HepG2 (cell line): ENCODE measurements at regions not wholly inside any gene's neighbourhood (a gene's known extent, or its start where the extent isn't known, plus 50 kb on each side); places are given as distances from the start of the nearest gene placed in this dataset.

Experiments
- ATAC-seq: fragments of 200-7000 bp; cut with Tn5 transposase; 3 replicates; pipeline ENCODE4 v1.9.1; 2020; ENCODE audit warnings: mild to moderate bottlenecking, moderate library complexity
- BruUV-seq: library from RNA; stranded (reverse); fragments of 400-500 nt; replicated peaks from 2 replicates; lab custom pipeline; 2021; lab: Mats Ljungman, UMichigan
- CTCF ChIA-PET: fragments of 300-600 bp; formaldehyde crosslinking; extraction: SDS; loops from one replicate; lab custom pipeline; 2021; ENCODE audit warnings: low total read pairs, inconsistent platforms, low intra/inter-chr PET ratio; lab: Yijun Ruan, JAX
- POLR2A ChIA-PET: fragments of 350-600 bp; sonication (Branson Sonifier 250); formaldehyde crosslinking; loops from one replicate; lab custom pipeline; 2020; ENCODE audit warnings: antibody characterized with exemption, inconsistent platforms; lab: Yijun Ruan, JAX
- DNase-seq: peaks from one replicate; pipeline ENCODE4 v3.0.0-alpha.2; 2015; ENCODE audit warnings: low spot score
- FAIRE-seq: peaks from 3 replicates; lab custom pipeline; 2011; peaks lifted over from hg19 to GRCh38; lab: Jason Lieb, UNC
- H2AFZ ChIP-seq: one replicate; pipeline ENCODE4 v1.6.1; 2011; ENCODE audit warnings: low read length, inconsistent platforms
- H3K27ac ChIP-seq: fragments of 300-600 bp; 3 replicates; pipeline ENCODE4 v1.8.0; 2011; ENCODE audit warnings: mixed run types, mild to moderate bottlenecking, mixed read lengths, low read length, inconsistent platforms; ENCODE audit not compliant: insufficient read depth; ENCODE audit errors: extremely low read length
- H3K27me3 ChIP-seq, 2 experiments: fragments of 200-600 bp in 1 of 2; 2 replicates in 1 of 2; 3 replicates in 1 of 2; pipeline versions ENCODE4 v1.6.0 to v1.8.0; 2011; ENCODE audit warnings: low read length in 2 of 2, mild to moderate bottlenecking in 2 of 2, moderate library complexity in 2 of 2, inconsistent platforms in 1 of 2; ENCODE audit not compliant: insufficient read depth in 2 of 2, control insufficient read depth in 1 of 2
- H3K36me3 ChIP-seq, 2 experiments: fragments of 200-600 bp in 1 of 2; replicated peaks in 1 of 2; 2 replicates in 1 of 2; 3 replicates in 1 of 2; pipeline versions ENCODE4 v1.5.1 to v1.8.0; 2011; ENCODE audit warnings: low read length in 2 of 2, inconsistent platforms in 1 of 2; ENCODE audit not compliant: insufficient read depth in 2 of 2, control insufficient read depth in 1 of 2
- H3K4me1 ChIP-seq: 2 replicates; pipeline ENCODE4 v1.5.1; 2012; ENCODE audit warnings: low read length, inconsistent platforms; ENCODE audit not compliant: insufficient read depth
- H3K4me2 ChIP-seq: 2 replicates; pipeline ENCODE4 v1.6.0; 2011; ENCODE audit warnings: low read depth, low read length, inconsistent platforms
- H3K4me3 ChIP-seq, 3 experiments: fragments of 200-600 bp in 1 of 3; sonication (generic), shearing (Covaris generic) in 1 of 3; replicated peaks in 1 of 3; 2 replicates each; pipeline ENCODE4 v1.5.1; 2011 to 2016; ENCODE audit warnings: low read length in 3 of 3, inconsistent platforms in 2 of 3, low read depth in 2 of 3, mild to moderate bottlenecking in 2 of 3, control low read depth in 1 of 3, mixed read lengths in 1 of 3; ENCODE audit not compliant: insufficient read depth in 1 of 3
- H3K79me2 ChIP-seq: one replicate; pipeline ENCODE4 v1.6.1; 2011; ENCODE audit warnings: low read length, inconsistent platforms; ENCODE audit not compliant: insufficient read depth
- H3K9ac ChIP-seq: 2 replicates; pipeline ENCODE4 v1.6.0; 2011; ENCODE audit warnings: mild to moderate bottlenecking, low read depth, low read length, inconsistent platforms; ENCODE audit not compliant: insufficient read depth
- H3K9me3 ChIP-seq: 2 replicates; pipeline ENCODE4 v1.5.1; 2012; ENCODE audit warnings: mild to moderate bottlenecking, low read length
- H4K20me1 ChIP-seq: 2 replicates; pipeline ENCODE4 v1.6.0; 2011; ENCODE audit warnings: inconsistent platforms, mild to moderate bottlenecking, low read length, moderate library complexity; ENCODE audit not compliant: insufficient read depth
- ARID3A ChIP-seq: IDR thresholded peaks from 2 replicates; pipeline ENCODE4 v1.6.1; 2012; ENCODE audit warnings: low read depth, low read length, improper control_type of control experiment
- DPF2 ChIP-seq: sonication (generic); formaldehyde crosslinking; IDR thresholded peaks from 2 replicates; pipeline ENCODE4 v1.4.0; 2020; ENCODE audit warnings: mild to moderate bottlenecking, low read depth, missing genetic modification reagents, borderline replicate concordance
- JUND ChIP-seq: sonication (generic); formaldehyde crosslinking; IDR thresholded peaks from 2 replicates; pipeline ENCODE4 v1.8.0; 2022; ENCODE audit warnings: mild to moderate bottlenecking, missing genetic modification reagents
- KLF15 ChIP-seq: sonication (generic); formaldehyde crosslinking; IDR thresholded peaks from 2 replicates; pipeline ENCODE4 v1.8.1; 2023; ENCODE audit warnings: borderline replicate concordance, mild to moderate bottlenecking, inconsistent platforms, missing genetic modification reagents, mixed read lengths
- NONO ChIP-seq, 2 experiments: fragments of 450-650 bp in 1 of 2; sonication (generic) in 1 of 2; formaldehyde crosslinking in 1 of 2; IDR thresholded peaks in 1 of 2; conservative IDR thresholded peaks in 1 of 2; 2 replicates each; pipeline versions ENCODE4 v1.6.1 to v1.8.0; 2017 to 2022; ENCODE audit warnings: mild to moderate bottlenecking in 1 of 2, missing genetic modification reagents in 1 of 2, moderate library complexity in 1 of 2
- PITX1 ChIP-seq: sonication (generic); formaldehyde crosslinking; IDR thresholded peaks from 2 replicates; pipeline ENCODE4 v1.5.1; 2020; ENCODE audit warnings: mild to moderate bottlenecking, missing genetic modification reagents
- PRMT3 ChIP-seq: sonication (generic); formaldehyde crosslinking; IDR thresholded peaks from 2 replicates; pipeline ENCODE4 v1.8.1; 2022; ENCODE audit warnings: low read depth, mild to moderate bottlenecking, moderate library complexity, missing genetic modification reagents, borderline replicate concordance
- ZNF414 ChIP-seq: sonication (generic); formaldehyde crosslinking; IDR thresholded peaks from 2 replicates; pipeline ENCODE4 v1.5.0; 2020; ENCODE audit warnings: missing genetic modification reagents
- ZNF703 ChIP-seq: sonication (generic); formaldehyde crosslinking; IDR thresholded peaks from 2 replicates; pipeline ENCODE4 v1.5.1; 2020; ENCODE audit warnings: missing genetic modification reagents, mild to moderate bottlenecking, moderate library complexity, borderline replicate concordance
- in situ Hi-C: cut with HindIII; loops from 2 replicates; pipeline ENCODE4 v1.10.0; 2017; ENCODE audit warnings: low pct_unique_long_range_greater_than_20kb; ENCODE audit not compliant: extremely low pct_ligation_motif_present
- intact Hi-C: fragments of 100-400 bp; cut with micrococcal nuclease; formaldehyde crosslinking; loops from one replicate; pipeline ENCODE4 v1.10.0; 2022; ENCODE audit not compliant: unreplicated experiment
- TF ChIP-seq, protein P1 (sequence below): sonication (generic); formaldehyde crosslinking; IDR thresholded peaks from 2 replicates; pipeline ENCODE4 v1.5.0; 2020; ENCODE audit warnings: mild to moderate bottlenecking, missing genetic modification reagents

- TF ChIP-seq, protein P1, sequence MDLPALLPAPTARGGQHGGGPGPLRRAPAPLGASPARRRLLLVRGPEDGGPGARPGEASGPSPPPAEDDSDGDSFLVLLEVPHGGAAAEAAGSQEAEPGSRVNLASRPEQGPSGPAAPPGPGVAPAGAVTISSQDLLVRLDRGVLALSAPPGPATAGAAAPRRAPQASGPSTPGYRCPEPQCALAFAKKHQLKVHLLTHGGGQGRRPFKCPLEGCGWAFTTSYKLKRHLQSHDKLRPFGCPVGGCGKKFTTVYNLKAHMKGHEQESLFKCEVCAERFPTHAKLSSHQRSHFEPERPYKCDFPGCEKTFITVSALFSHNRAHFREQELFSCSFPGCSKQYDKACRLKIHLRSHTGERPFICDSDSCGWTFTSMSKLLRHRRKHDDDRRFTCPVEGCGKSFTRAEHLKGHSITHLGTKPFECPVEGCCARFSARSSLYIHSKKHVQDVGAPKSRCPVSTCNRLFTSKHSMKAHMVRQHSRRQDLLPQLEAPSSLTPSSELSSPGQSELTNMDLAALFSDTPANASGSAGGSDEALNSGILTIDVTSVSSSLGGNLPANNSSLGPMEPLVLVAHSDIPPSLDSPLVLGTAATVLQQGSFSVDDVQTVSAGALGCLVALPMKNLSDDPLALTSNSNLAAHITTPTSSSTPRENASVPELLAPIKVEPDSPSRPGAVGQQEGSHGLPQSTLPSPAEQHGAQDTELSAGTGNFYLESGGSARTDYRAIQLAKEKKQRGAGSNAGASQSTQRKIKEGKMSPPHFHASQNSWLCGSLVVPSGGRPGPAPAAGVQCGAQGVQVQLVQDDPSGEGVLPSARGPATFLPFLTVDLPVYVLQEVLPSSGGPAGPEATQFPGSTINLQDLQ (CRISPR knock-in tag) = no peak
- TF ChIP-seq ZNF703 (CRISPR knock-in tag) (no peak), JUND (CRISPR knock-in tag) (no peak), KLF15 (no peak), PITX1 (no peak), NONO (IDR thresholded peaks at IDR 0.05) (no peak), NONO (CRISPR knock-in tag; conservative IDR thresholded peaks at IDR 0.05) (no peak)
Observed at GRCh38 chr4:171516694-171517093, 296.5 kb upstream of the GALNTL6 start (continued).

GRCh38 chr4:171484681-171485080 lies 328.5 kb upstream of the GALNTL6 start:
- Histone ChIP-seq H3K36me3 (no peaks in the 10 kb centered on the region), H3K27ac (no peak overlapping the region), H3K4me2 (no peak overlapping the region), H3K9me3 (no peaks in the 10 kb centered on the region), H2AFZ (no peak overlapping the region), H3K4me3 (no peak overlapping the region), H4K20me1 (no peaks in the 10 kb centered on the region), H3K79me2 (no peaks in the 10 kb centered on the region), H3K27me3 (no peaks in the 10 kb centered on the region), H3K9ac (no peak overlapping the region), H3K4me1 (no peaks in the 10 kb centered on the region)
- no peak for TF ChIP-seq PRMT3
- TF ChIP-seq ARID3A = no peak
- TF ChIP-seq DPF2 (CRISPR knock-in tag) = no peak
- no peak for TF ChIP-seq ZNF414
- ChIA-PET POLR2A (no interaction called here), CTCF (no interaction called here)
- DNase-seq (no peak), FAIRE-seq (no peak), ATAC-seq (no peak)
- intact Hi-C loops = no loop called here
- in situ Hi-C loops = no loop called here
- BruUV-seq = no TSS peak
